Sigmoid colon (tissue), 4 donors: ENCODE measurements at regions not wholly inside any gene's neighbourhood (a gene's known extent, or its start where the extent isn't known, plus 50 kb on each side); places are given as distances from the start of the nearest gene placed in this dataset.

Source experiments
- CTCF ChIP-seq, 4 experiments: fragments of 450-650 bp in 3 of 4; fragments of 200-600 bp in 1 of 4; IDR thresholded peaks; one replicate each; pipeline ENCODE4 v1.5.1; 2016 to 2019; ENCODE audit warnings: antibody characterized with exemption in 4 of 4, mild to moderate bottlenecking in 3 of 4, moderate library complexity in 2 of 4
- EP300 ChIP-seq, 4 donors: sonication (generic); formaldehyde crosslinking; IDR thresholded peaks; one replicate each; pipeline ENCODE4 v1.6.1; 2017; ENCODE audit warnings: antibody characterized with exemption in 4 of 4
- POLR2A ChIP-seq, 2 donors: fragments of 450-650 bp; IDR thresholded peaks; one replicate each; pipeline ENCODE4 v1.6.1; 2016; ENCODE audit warnings: antibody characterized with exemption in 2 of 2, mild to moderate bottlenecking in 2 of 2, moderate library complexity in 2 of 2

DNA sequence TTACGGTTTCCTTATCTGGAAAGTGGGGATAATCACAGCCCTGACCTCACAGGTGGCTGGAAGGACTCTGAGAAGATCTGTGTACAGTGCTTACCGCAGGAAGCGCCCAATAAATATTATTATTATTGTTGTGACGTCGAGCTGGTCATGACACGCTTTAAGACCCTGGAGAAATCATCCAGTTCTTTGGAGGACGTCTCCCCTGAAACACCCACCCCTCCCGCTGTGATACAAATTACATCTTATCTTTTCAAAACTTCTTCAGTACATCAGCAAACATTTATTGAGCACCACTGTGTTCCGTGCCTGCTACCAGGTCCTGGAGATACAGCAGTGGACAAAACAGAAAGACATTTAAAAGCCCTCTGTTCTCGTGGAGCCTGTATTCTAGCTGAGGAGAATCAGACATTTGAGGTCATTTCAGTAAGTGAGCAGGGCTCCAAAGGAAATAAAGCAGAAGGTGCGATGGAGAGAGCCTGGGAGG lies 118.7 kb downstream of the CEBPB start:
- TF ChIP-seq CTCF (IDR thresholded peaks at IDR 0.05) (no peak), POLR2A (IDR thresholded peaks at IDR 0.05) (no peak), EP300 (IDR thresholded peaks at IDR 0.05) (no peak)
